HG03066 (cell line): ENCODE measurements at regions not wholly inside any gene's neighbourhood (a gene's known extent, or its start where the extent isn't known, plus 50 kb on each side); places are given as distances from the start of the nearest gene placed in this dataset.

ENCODE experiments used
- ATAC-seq: cut with Tn5 transposase; IDR thresholded peaks from one replicate; pipeline ENCODE4 v1.9.1; 2021; ENCODE audit warnings: low read depth; ENCODE audit not compliant: unreplicated experiment

DNA sequence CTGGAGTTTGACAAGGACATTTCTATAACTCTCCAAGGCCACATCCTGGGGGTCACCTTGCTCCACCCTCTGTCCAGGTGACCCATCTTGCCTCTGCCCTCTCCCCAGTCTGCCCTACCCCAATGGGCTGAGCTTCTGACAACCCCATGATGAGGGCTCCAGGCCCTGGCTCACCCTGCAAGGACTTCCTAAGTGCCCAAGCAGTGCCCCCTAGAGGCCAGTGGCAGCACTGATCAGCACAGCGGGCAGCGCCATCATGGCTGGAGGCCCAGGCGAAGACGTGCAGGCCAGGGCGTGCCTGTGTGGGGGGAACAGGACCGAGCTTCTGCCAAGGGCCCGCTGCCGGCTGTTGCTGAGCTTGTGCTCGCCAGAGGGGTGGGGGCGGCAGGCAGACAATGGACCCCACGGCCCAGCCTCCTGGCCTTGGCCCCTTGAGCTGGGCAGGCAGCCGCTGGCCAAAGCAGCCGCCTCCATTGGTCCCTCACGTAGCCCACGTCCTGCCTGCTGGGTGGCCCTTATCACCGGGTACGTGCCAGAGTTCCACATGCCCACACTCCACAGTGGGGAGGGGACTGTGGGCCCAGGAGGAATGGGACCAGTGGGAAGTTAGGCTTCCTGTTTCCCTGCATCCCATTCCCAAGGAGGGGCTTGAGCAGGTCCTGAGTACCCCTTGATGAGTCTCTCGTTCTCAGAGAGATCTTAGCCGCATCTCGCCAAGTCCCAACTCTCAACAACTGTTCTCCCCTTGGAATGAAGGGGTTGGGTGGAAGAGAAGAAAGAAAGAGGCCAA lies 64.3 kb downstream of the MRPL14 start:
- no peak for ATAC-seq

DNA sequence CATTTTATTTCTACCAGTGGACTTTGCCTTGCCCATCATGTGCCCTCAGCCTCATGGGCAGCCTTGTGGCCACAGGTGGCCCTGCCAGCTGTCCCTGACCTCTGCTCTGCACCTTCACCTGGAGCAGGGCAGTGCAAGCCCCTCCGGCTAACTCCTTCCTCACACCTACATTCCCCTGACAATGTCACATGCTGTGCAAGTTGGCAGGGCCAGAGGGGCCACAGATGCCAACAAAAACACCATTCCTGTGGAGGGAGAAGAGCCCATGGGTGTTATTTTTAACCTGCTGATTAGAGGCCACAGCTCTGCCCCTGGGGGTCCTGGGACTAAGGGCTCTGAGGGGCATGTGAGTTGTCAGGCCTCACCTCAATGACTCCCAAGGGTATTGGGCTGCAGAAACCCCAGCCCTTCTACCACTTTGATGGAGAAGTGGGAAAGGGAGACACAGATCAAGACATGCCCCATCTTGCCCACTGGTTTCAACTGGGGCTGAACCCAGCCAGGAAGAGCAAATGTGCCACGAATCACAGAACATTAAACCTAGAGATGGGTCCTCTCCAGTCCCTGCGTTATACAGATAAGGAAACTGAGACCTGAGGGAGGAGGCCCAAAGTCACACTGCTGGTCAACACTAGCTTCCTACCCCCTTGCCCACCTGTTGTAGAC lies 65.0 kb downstream of the MRPL14 start:
- ATAC-seq = no peak

DNA sequence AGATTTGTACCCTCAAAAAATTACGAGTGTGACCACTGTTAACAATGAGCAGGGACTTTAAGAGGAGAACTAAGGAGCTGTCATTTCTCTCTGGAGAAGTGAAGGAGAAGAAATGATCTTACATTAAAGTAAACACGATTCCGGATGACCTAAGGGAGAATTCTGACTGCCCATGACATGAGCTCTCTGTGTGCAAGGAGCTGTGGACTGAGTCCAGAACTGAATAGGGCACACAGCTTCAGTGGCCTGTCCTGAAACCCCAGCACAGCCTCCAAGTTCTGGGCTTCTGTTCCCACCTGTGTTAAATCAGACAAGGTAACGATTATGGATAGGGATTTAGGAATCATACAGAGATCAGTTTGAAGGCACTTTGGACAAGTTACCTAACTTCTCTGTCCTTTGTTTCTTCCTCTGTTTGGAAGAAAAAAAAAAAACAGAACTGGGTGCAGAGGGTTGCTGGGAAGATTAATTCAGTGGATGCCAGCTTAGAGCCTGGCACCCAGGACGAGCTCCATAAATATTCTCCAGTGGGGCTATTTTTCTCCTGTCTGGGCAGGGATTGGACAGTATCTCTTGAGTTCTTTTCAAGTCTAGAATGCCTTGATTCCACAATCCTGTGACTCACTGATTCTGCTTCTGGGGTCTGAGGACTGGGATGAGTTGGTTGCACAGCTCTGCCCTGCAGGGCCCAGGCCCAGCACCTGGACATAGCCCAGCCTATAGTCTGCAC lies 65.7 kb downstream of the MRPL14 start:
- ATAC-seq = no peak

DNA sequence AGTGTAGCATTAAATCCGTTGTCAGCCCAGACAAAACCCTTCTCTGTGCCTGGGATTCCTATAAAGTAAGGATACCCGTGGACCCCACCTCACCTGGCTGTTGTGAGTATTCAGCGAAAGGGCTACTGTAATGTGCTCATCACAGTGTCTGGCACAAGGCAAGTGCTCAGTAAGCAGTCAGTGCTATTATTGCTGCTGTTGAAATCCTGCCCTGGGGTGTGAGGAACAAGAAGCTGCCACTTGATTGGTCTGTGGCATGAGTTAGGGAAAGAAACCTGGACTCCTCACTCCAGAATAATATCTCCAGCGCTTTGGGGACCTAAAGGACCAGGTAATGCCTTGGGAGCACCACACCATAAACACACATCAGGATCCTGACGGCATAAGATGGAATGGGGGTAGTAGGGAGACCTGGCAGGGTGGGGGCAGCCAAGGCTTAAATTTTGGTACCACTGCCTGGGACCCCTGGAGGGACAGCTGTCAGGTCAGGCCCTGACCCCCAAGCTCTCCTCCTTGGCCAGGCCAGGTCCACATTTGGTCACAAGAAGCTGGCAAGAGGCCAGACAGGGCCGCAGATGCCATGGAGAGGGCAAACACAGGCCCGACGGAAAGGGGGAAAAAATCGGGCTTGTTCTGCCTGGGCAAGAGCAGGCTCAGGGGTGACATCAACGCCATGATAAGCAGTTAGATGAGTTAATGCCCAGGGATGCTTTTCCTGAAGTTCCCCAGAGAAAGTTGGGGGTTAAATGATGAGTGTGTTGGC lies 66.5 kb downstream of the MRPL14 start:
- ATAC-seq = no peak

DNA sequence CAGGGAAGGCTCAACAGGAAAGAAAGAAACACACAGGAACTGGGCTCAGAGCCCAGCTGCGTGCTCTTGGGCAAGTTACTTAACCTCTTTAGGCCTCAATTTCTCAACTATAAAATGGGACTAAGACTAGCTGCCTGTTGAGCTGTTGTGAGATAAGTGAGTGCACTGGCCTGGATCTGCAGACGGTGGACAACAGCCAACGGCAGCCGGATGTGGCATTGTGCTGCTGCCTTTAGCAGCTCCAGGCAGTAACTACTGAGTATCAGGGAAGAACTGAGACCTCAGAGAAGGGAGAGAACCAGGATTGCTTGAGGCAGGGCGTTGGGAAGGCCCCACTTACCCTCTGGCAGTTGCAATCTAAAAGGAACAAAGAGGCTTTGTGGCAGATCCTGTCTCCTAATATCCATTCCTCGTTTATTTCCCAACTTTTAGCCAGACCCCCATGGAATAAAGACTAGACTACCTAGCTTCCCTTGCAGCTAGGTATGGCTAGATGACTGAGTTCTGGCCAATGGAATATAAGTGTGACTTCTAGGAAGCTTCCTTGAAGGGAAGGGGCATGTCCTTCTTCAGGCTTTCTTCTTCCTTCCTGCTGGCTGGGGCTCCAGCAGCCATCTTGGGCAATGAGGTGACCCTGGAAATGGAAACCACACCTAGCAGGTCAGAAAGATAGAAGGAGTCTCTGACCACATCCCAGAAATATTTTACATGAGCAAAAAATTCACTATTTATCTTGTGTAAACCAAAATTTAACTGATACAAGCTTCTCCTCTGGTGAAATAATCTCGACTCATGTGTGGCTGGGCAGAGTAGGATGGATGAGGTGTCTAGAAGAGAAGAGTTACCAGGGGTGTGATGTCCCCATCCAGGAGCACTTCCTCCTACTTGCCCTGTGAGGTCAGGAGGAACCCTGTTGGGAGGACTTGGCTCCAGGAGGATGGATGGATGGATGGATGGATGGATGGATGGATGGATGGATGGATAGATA lies 67.6 kb downstream of the MRPL14 start:
- no peak for ATAC-seq

DNA sequence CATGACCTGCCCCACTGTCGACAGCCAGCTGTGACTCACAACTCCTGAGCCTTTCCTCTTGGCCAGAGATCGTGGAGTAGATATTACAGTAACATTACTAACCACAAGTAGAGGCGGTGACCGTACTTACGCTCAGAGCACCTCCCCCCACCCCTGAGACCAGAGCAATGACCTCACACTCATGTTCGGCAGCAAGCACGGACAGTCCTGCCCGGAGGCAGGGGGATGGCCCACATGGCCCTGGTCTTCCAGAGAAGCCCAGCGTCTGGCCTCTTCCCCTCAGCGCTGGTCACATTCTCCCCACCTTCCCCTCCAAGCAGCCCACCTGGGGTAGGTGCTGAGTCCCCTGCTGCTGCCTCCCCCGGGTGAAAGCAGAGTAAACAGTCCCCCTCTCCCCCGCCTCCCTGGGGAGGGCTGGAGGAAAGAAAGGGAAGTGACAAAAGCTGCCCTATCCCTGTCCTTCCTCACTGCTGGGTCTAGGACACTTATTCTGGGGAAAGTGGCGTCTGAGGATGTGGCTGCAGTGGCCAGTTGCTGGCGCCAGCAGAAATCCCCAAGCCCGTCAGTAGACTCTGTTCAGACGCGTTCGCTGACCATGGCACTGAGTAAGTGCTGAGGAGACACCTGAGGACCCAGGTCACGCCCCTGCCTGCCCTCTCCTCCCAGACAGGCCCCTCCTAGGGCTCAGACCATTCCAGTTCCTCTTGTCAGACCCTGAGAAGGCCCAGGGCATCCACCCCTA lies 68.5 kb downstream of the MRPL14 start:
- ATAC-seq = peak; percentile 53

DNA sequence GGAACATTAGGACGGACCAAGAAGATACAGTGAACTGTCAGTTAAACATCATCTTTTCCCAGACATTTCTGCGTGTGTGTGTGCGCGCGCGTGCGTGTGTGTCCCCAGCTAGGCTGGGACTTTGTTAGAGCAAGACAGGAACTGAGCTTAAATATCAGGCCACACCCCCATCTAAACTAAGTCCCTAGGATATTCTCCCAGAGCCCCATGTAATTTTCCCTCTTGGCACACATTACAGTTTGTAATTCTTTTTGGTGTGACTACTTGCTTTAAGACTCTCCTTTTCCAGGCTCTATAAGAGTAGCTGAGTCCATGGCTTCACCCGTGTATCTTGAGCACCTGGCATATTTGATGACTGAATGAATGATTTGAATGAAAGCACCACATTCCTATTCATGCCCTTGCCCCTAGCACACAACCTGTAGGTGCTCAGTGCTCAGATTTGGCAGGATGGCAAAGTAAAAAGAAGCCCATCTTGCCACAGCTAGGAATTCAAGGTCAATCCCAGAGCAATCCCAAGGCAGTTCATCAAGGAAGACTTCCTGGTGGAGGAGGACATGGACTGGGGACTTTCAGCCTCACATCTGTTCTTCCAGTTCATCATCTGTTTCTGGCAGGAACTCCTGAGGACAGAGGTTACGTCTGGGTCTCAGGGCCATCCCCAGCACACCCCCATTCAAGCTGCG lies 69.2 kb downstream of the MRPL14 start:
- no peak for ATAC-seq

DNA sequence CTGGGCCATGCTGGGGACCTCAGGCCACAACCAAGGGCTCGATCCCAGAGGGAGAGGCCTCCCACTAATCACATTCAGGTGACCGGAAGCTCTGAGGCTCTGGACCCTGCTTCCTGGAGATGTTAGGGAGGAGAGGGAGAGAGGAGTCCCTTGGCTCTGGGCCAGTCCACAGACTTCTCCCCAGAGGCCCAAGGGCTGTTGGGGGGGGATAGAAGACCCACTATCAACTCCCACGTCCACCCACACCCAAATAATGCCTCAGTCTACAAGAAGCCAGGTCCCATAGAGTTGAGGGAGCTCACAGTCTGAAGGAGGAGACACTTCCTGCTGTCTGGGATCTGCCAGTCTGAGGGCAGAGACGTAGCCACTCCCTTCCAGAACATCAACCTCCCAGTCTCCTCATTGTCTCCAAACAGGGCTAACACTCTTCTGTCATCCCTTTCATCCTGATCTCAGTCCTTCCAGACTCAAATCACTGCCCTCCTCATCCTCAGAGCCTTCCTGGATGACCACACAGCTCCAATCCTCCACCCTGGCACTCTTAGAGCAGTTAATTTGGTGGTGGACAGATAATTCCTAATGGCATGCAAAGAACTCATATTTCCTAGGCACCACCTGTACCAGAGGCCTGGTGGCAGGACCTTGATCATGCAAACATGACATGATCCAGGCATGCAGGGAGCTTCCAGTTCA lies 69.9 kb downstream of the MRPL14 start:
- ATAC-seq = no peak

DNA sequence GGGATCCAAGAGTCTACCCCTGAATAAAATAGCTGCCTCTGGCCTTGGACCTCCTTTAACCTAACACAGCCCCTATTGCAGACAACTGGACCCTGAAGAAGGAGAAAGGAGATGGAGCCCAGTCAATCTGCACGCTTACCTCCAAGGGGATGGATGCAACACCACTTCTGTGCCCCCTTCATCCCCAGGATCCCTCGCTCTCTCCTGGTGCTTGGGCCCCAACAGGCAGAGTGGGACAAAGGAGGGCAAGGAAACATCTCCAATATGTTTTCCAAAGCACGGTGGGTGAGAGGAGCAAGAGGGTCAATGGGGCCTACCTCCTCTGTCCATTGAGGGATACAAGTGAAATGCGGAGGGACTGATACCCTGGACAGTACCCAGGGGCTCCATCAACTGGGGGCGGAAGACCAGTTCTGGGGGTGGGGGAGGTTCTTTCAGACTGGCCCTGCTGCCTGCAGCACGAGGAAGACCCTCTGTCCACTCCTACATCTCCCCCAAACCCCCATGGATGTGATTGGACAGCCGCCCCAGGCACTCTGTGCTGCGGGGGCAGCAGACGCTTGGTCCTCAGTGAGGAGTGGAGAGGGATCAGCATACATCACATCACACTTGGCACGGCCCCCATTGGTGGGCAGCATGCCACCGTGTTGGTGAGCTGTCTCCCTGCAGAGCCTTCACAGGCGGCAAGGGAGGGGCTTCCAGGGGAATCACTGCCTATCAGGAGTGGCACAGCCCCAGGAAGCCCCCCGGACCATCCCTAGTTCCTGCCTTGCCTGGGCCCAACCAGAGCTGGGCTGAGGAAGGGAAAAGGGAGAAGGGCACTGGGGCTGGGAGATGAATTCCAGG lies 70.6 kb downstream of the MRPL14 start:
- ATAC-seq = no peak

DNA sequence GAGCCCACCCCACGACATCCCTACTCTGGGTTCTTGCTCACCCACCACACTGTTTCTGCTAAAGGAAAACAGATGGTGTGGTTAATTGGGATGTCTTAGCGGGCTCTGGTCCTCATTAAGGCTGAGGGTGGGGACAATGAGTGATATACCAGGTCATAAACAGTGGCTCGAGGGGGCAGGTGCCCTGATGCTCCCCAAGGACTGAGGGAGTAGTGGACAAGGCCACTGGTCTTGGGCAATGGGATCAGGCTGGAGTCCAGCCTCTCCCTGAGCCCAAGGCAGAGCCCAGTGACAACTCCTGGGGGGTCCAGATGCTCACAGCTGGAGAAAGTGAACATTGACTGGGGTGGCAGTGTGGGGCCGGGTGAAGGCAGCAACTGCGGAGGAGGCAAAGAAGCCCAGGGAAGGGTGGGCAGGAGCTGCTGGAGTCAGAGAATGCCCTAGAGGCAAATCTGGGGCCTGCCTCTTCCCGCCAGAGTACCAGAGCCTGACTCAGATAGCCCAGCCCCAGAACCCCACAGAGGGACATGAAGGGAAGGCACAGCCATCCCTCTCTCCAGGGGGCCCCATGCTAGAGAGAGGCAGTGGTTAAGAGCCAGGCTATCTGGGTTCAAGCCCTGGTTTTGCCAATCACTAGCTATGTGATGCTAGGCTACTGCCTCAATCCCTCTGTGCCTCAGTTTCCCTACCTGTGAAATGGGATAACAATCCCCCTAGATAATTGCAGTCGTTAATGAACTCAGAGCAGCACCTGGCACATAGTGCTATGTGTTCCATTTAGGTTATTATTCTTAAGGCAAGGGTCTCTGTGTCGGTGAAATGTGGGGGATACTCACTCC lies 72.3 kb downstream of the MRPL14 start:
- no peak for ATAC-seq

DNA sequence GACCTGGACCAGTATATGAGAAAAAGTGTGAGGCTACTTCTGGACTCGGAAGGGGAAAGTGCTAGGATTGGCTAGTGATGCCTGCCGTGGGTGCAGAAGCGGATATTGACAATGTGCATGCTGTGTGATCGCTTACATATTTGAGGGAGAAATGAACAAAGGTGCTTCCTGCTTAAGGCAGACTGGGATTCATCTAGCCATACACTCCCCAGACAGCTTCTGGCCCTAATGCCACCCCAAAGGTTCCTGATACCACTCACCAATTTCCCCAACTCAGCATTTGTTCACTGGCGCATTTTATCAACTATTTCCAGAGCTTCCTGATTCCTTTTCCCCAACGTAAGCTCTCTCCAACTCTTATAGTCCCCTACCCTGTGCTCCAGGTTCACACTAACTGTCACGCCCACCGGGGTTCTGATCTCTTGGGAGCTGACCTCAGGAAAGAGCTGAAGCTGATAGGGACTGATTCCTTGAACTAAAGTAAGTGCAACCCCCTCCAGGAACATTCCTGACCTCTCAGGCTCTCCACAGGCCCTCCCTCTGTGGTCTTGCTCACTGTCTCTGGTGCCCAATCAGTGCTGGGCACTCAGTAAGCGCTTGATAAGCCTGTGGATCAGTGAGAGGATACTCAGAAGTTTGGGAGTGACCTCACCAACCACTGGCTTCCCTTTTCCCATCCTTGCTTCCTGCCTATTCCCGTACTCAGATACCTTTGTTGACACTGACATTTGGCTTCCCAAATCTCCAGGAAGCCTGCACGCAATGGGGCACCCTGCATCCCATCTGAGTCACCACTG lies 73.3 kb downstream of the MRPL14 start:
- ATAC-seq = no peak

DNA sequence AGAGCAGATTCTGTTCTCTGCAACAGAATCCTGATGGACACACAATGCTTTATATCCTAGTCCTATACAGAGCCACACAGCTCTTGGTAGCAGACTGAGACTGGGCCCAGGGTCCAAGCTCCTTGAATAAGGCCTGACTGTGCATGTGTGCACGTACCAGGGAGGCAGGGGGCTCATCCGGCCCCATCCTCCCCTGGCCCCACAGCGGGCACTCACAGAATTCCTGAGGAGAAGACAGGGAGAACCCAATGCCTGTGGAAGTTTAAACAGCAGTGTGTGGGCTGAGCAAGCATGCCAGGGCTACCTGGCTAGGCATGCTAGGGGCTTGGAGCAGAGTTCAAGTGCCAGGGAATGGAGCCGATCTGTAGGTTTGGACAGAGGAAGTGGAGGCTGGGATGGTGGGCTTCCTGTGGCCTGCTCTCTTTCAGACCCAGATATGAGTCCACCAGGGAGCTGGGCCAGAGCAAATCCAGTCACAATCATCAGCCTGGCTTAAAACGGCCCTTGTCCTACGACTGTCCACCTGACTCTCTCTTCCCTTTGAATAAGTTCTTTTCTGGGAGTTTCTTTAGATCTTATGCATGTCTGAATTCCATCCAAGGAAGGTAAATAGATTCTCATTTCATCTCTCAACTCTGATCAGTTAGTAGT lies 74.0 kb downstream of the MRPL14 start:
- no peak for ATAC-seq

DNA sequence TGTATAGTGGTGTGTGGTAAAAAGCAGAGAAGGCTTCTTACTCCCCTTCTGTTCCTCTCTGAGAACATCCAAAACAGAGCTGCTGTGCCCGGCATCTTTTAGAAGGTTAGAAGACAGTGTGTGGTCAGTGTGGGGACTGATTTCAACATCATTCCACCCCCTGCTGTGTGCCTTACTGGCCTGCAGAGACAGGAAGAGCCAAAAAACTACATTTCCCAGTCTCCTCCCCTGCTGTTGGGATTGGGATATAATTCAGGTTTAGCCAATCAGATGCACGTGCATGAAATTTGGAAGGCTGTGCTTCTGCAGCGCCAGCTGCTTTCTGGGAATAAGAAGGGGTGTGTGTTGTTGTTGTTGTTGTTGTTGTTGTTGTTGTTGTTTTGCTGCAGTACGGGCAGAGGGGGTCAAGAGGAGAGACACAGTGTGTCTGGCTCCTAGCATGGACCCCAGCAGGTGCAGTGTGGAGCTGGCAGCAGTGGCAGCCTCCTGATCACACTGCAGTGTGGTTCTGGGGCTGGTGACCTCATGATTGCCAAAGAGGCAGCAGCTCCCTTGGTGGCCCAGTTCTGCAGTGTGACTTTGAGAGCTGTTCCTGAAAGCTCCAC lies 74.7 kb downstream of the MRPL14 start:
- ATAC-seq = no peak

DNA sequence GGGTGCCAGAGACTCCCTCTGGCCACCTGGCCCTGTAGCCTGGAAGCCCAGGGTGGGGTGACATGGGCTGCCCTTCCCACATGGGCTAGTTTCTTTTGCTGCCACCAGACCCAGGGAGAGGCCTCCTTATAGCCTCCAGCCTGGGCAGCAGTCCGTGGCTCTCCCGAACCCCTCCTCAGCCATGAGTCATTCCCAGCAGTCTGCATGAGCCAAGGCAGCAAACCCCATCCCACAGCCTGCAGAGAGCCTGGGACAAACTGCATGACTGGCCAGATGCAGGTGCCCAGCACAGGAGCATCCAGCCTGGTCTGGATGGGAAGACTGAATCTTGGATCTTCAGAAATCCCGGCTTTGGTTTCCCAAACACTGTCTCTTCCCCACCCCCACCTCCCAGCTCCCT lies 75.7 kb downstream of the MRPL14 start:
- ATAC-seq = no peak
